Fibroblast of upper back skin (primary cell): ENCODE measurements at regions not wholly inside any gene's neighbourhood (a gene's known extent, or its start where the extent isn't known, plus 50 kb on each side); places are given as distances from the start of the nearest gene placed in this dataset.
"Not testable (repeated sequence)": the region's sequence is repeated elsewhere in the genome, so short reads cannot be mapped to it uniquely, and the experiment has no call there.

Source experiments
- DNase-seq: peaks from one replicate; pipeline ENCODE4 v3.0.0-alpha.2; 2013

GRCh38 chr13:62512194-62513141 is 1096.8 kb upstream of the PCDH20 start:
- peak; percentile 25 for DNase-seq

GRCh38 chr13:62510906-62511655 is 1095.4 kb upstream of the PCDH20 start:
- DNase-seq: peak; percentile 0

- DNase-seq: no peak
Measured at GRCh38 chr13:62502588-62502987, 1086.9 kb upstream of the PCDH20 start.

- no peak for DNase-seq
Measured at GRCh38 chr13:62489731-62490130, 1074.1 kb upstream of the PCDH20 start.

GRCh38 chr13:62483774-62484173 is 1068.1 kb upstream of the PCDH20 start:
- DNase-seq: peak; percentile 6

- no peak for DNase-seq
Measured at GRCh38 chr13:62482351-62482750, 1066.7 kb upstream of the PCDH20 start.

GRCh38 chr13:62473944-62474237 is 1058.2 kb upstream of the PCDH20 start:
- no peak for DNase-seq

GRCh38 chr13:62473190-62473943 is 1057.7 kb upstream of the PCDH20 start:
- no peak for DNase-seq

GRCh38 chr13:62453761-62454160 is 1038.1 kb upstream of the PCDH20 start:
- no peak for DNase-seq

GRCh38 chr13:62450759-62451158 is 1035.1 kb upstream of the PCDH20 start:
- DNase-seq: no peak

GRCh38 chr13:62447771-62448382 is 1032.2 kb upstream of the PCDH20 start:
- not testable (repeated sequence) for DNase-seq

GRCh38 chr13:62444805-62445204 is 1029.2 kb upstream of the PCDH20 start:
- DNase-seq: no peak

- no peak for DNase-seq
Measured at GRCh38 chr13:62434081-62434480, 1018.4 kb upstream of the PCDH20 start.

- no peak for DNase-seq
Measured at GRCh38 chr13:62433660-62434059, 1018.0 kb upstream of the PCDH20 start.

GRCh38 chr13:62432906-62433305 is 1017.3 kb upstream of the PCDH20 start:
- DNase-seq: no peak

GRCh38 chr13:62432295-62432694 is 1016.6 kb upstream of the PCDH20 start:
- DNase-seq: no peak

- DNase-seq: no peak
Measured at GRCh38 chr13:62431852-62432251, 1016.2 kb upstream of the PCDH20 start.

- peak; percentile 57 for DNase-seq
Measured at GRCh38 chr13:62418872-62419271, 1003.2 kb upstream of the PCDH20 start.

- no peak for DNase-seq
Measured at GRCh38 chr13:62418376-62418775, 1002.7 kb upstream of the PCDH20 start.

GRCh38 chr13:62407871-62408270 is 992.2 kb upstream of the PCDH20 start:
- no peak for DNase-seq

GRCh38 chr13:62388515-62388914 is 972.9 kb upstream of the PCDH20 start:
- no peak for DNase-seq

- peak; percentile 11 for DNase-seq
Measured at GRCh38 chr13:62387647-62388046, 972.0 kb upstream of the PCDH20 start.

GRCh38 chr13:62379241-62379640 is 963.6 kb upstream of the PCDH20 start:
- not testable (repeated sequence) for DNase-seq
